ENCODE measurements at regions not wholly inside any gene's neighbourhood (a gene's known extent, or its start where the extent isn't known, plus 50 kb on each side); places are given as distances from the start of the nearest gene placed in this dataset.
"Not testable (repeated sequence)": the region's sequence is repeated elsewhere in the genome, so short reads cannot be mapped to it uniquely, and the experiment has no call there.

GRCh38 chr14:70238635-70239034 lies 49.9 kb upstream of the SLC8A3 start:
- H2AFZ ChIP-seq; H3K4me2 ChIP-seq; H3K36me3 Mint-ChIP-seq (ENCODE audit: low read depth); H3K4me3 ChIP-seq; H4K20me1 ChIP-seq (replicated peaks; ENCODE audit: insufficient read depth); H3K27me3 Mint-ChIP-seq (ENCODE audit: insufficient read depth, low read depth, poor library complexity); H3K9me3 Mint-ChIP-seq; H3K4me1 Mint-ChIP-seq; DNase-seq (ENCODE audit: low spot score); H3K9me2 ChIP-seq (ENCODE audit: insufficient read depth); H3K79me2 ChIP-seq (replicated peaks; ENCODE audit: insufficient read depth); H3K27ac Mint-ChIP-seq; ATAC-seq; H3K36me3 ChIP-seq (ENCODE audit: insufficient read depth); H3K4me1 ChIP-seq (ENCODE audit: insufficient read depth); H3K27me3 ChIP-seq (ENCODE audit: insufficient read depth); H3F3A ChIP-seq (replicated peaks; ENCODE audit: low read depth); H3K27ac ChIP-seq (ENCODE audit: low read depth); H3K4me3 Mint-ChIP-seq: not testable (repeated sequence)

Measured in GM23338 (cell line).